CD4-positive, alpha-beta T cell treated with Interleukin-15 for 1 hour (primary cell): ENCODE measurements at regions not wholly inside any gene's neighbourhood (a gene's known extent, or its start where the extent isn't known, plus 50 kb on each side); places are given as distances from the start of the nearest gene placed in this dataset.

ENCODE experiments used
- DNase-seq: peaks from one replicate; pipeline ENCODE4 v3.0.0-alpha.2; 2020

DNA sequence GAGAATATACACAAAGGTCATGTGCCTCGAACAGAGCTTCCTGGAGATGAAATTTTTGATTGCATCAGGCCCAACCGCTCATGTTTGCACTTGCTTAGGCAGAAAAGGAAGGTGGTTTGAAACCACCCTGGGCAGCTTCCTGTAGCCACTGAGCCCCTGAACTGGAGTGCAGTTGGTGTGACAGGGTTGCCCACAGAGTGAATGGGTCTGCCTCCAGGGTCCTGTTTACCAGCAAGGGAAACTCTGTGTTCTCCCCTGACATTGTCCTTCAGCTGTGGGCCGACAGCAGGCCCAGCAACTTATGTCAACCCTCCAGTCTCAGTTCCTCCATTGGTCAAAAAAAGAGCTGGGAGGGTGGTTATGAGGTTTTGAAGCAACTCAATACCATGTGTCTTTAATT is 289.6 kb downstream of the KIF4B start:
- DNase-seq = no peak

DNA sequence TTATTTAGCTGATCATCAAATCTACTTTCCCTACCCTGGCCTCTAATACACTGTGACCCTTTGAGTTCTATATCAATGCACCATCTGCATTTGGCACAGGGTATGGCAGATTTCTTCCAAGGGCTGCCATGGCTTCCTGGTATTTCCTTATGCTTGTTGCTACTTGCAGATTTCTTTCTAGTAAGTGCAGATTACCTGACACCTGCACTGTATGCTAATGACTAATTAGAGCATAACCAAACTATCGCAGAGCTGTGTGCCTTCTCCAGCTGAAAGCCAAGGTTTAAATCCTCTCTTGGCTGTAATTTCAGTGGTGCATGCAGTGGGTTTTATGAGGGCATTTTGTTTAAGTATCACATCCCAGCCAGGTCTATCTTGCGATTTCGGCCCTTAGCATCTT is 293.7 kb downstream of the KIF4B start:
- DNase-seq = no peak

DNA sequence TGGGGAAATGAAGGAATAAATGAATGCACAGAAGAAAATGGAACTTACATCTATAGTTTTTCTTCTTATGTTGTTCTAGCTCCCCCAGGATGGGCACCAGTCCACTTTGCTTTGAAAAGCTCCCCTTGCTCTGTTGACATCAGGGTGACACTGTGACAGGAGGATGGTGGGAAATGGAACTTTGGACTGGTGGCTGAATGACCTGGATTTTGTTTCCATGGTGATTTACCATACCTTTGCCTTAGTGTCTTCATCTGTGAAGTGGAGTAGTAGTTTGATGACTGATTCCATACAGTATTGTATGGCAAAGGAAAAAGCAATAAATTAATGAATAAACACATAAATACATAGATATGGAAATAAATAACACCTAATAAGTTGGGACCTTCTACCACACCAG is 294.7 kb downstream of the KIF4B start:
- no peak for DNase-seq

DNA sequence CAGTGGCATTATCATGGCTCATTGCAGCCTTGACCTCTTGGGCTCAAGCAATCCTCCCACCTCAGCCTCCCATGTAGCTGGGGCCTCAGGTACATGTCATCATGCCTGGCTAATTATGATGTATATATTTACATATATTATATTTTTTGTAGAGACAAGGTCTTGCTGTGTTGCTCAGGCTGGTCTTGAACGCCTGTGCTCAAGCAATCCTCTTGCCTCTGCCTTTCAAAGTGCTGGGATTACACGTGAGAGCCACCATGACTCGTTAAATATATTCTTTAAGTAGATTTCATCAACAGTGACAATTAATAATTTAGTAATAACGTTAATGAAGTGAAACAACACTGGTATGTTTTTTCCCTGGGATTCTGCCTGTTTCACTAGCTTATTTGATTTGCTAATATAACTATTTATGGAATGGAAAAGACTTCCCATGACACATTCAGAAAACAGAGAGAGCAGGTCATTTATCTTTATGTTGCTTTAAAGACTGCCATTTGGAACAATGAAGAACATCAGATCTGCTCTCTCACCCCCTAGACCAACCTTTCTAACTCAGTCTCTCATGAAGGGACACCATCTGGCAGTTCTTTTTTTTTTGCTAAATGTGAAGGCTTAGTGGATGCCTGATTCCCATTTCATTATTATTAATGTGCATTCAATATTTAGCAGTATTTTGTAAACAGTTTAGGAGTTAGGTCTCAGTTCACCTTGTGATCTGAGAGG is 295.6 kb downstream of the KIF4B start:
- DNase-seq = no peak

DNA sequence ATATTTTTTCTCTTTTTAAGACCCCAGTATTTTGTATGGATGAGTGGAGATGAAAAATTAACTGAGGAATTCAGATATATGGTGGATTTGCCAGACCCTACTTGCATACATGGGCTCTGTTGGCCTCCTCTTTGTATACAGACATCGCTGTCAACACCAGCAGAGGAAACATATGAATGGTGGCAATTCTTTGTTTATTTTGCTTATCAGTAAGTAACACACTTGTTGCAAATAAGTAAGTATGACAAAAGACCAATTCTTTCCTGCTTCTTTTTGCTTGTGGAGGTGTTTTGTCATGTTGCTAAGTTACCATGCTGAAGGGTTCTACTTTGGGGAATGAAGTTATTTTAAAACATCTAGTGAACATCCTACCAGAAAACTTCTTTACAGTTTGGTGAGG is 298.2 kb downstream of the KIF4B start:
- DNase-seq = no peak

DNA sequence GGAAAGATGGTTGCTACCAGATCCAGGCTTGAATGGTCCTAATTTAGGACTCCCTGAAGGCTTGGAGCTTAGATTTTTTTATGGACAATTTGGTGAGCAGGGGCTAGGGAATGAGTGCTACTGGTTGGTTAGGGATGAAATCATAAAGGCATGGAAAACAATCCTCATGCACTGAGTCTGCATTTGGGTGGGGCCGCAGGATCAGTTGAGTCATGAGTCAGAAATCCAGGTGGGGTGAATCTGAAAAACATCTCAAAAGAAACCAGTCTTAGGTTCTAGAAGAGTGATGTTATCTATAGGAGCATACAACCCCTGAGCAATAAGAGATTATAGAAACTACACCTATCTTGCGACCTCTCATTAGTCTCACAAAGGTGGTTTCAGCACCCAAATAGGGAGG is 300.0 kb downstream of the KIF4B start:
- DNase-seq = no peak

DNA sequence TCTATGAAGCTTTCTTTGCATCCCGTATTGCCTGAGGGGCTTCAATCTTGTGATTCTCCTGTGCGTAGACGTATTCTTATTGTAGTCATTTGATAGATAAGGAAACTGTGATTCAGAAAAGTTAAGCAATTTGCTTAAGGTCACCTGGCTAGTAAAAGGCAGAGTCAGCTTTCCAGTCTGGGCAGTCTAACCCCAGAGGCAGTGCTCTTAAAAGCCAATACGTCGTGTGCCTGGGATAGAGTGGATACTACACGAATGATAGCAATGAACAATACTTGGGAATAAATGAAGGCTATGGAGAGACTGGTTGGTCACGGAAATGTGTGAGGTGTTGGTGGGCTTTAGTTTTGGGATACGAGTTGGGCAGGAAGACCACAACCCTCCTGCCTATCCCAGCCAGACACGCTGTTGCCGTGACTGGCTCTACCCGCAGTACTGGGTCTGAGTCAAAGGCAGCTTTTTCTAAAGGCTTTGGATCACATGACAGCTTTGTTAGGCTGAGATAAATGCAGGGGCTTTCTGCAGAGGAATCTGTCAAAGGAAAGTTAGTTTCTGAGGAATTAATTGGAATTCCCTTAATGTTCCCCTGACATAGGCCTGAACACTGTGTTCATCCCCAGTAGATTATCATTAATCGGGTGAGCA is 302.6 kb downstream of the KIF4B start:
- DNase-seq = no peak

DNA sequence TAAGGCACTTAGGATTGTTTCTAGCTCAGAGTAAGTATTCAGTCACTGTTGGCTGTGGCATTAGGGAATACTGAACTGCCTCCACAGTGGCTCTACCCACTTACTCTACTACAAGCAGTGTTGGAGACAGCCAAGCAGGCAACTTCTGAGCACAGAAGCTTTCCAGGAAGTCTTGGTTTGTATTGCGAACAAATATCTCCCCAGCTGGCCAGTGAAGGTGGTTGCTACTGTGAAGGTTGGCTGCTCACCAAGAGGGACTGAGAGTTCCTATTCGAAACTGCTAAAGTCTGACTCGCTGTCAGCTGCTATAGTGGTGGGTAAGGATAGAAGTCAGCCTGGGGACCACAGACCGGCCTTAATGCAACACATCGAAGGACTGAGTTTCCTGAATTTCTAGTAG is 319.1 kb downstream of the KIF4B start:
- no peak for DNase-seq

DNA sequence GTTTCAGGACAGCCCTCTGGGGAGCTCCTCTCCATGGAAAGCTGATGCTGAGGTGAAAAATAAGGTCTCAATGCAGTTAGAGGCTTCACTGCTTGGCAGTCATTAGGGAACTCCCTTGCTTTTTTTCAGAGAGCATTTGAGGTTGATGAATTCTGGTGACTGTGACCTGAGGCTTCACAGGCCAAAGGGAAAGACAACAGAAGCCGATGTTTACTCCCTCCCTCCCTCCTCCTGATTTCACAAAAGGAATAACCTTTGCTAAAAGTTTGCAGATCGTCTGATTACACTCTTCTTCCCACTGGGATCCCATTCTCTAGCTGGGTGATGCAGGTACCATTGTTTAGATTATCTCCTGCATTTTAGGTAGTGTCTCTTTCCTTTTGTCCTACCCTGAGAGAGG is 329.4 kb downstream of the KIF4B start:
- DNase-seq = no peak

DNA sequence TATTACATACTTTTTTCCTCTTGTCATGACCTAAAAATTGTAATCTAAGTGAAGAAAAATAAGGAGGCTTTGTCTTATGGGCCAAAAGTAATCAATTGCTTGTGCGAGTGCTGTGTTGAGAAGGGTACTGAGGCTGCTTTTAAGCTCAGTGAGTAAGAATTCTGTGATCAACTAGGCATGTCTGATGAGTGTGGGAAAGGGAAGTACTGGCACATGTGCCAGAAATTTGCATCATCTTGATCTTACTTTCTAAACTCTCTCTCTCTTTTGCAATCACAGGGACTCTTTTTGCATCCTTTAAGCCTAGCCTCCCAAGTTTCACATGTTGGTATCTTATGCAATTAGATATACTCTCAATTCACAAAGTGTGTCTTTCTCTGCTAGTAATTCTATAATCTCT is 329.9 kb downstream of the KIF4B start:
- DNase-seq = no peak

DNA sequence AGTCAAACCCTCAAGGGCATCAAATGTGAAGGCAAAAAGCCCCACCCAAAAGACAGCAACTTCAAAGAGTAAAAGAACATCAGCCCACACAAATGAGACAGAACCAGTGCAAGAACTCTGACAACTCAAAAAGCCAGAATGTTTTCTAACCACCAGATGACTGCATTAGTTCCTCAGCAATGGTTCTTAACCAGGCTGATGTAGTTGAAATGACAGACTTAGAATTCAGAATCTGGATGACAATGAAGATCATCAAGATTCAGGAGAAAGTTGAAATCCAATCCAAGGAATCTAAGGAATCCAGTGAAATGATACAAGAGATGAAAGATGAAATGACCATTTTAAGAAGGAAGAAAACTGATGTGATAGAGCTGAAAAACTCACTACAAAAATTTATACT is 339.7 kb downstream of the KIF4B start:
- no peak for DNase-seq

DNA sequence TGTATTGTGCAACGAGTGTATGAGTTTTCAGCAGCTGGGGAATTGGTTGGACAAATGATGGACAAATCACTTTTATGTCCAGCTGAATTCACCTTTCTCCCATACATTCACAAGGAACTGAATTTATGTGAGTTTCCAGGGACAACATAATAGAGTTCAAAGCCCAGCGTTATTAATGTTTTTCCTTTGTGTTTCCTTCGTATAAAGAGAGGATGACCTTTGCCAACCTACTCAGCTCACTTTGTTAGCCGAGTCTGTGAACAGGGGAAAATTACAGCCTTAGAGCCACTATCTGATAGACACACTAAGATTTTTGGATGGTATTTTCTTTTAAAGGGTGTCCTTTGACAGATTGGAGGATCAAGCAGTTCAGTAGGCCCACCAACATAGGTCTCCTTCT is 352.5 kb downstream of the KIF4B start:
- no peak for DNase-seq

DNA sequence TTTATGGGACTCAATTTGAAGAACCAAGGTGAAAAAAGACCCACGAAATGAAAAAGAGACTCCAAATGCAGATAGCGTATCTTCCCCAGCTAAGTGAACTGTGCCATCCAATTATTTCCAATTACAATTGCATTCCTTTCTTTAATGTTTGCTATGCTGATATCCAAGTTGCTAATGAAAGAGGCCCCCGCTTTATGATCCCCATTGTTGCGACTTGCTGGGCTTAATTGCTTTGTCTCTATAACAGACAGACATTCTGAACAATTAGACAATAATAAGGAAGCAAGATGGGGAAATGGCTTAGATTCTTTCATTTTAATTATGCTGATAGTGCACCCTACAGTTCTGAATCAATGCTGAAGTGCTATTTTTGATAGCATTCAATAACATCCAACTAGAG is 354.3 kb downstream of the KIF4B start:
- DNase-seq = no peak

DNA sequence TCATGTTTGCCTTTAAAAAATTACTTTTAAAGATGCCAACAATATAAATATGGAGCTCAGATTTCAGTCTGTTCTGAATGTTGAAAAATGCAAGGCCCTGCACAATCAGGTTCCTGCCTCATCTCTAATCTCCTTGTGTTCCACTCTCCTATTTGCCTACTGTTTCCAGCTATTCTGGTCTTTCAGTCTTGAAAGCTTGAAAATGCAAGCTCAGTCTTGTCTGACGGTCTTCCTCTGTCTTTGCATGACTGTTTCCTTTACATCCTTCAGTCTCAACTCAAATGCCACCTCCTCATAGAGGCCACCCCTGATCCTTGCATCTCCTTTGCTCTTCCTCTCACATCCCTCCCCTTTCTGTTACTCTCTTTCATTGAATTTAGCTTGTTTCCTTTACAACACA is 354.9 kb downstream of the KIF4B start:
- no peak for DNase-seq

DNA sequence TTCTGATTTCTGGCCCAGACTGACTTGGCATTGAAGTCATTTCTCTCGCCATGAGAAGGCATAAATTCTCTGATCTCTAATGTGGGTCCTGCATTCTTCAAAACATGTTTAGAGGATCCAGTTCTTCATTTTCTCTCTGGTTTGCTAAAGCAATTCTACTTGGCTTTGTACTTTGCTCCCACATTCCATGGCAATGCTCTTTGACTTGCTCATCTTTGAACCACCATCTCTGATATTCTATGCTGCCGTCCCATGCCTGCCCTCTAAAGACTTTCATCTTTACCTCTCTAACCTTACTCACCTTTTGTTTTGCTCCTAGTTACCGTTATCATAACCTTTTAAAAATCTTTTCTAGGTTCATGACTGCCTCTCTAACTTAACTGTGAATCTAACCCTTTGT is 366.9 kb downstream of the KIF4B start:
- no peak for DNase-seq

DNA sequence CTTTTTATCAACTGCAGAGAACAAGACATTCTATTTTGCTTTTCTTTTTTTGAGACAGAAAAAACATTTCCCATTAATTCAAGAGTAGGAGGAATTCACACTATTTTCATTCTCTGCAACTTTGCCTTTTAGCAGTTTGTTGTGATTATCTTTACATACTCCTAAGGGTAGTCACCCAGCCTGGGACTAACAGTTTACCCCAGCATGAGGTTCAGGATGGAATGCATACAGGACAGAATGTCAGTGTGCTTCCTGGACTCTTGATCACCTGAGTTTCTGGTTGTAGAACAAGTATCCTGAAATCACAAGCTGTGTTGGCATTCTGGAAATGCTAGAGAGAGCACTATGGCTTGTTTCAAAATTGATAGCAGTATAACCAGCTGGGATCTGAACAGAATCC is 368.1 kb downstream of the KIF4B start:
- DNase-seq = no peak

DNA sequence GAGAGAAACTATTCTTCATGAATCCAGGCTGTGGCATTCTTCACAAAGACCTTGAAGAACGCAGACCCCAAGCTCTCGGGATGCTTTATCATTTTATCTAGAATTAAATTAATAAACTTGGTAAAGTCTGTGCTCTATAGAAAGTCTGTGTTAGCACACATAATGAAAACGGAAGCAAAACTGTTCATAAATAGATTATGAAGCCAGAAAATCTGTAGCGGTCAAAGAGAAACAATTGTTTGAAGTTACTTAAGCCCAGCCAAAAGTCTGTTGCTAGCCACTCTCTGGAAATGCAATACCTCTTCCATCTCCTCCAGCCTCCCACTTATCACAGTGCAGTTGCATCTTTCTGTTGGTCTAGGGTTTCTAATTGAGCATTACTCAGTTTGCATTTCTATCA is 375.9 kb downstream of the KIF4B start:
- no peak for DNase-seq

DNA sequence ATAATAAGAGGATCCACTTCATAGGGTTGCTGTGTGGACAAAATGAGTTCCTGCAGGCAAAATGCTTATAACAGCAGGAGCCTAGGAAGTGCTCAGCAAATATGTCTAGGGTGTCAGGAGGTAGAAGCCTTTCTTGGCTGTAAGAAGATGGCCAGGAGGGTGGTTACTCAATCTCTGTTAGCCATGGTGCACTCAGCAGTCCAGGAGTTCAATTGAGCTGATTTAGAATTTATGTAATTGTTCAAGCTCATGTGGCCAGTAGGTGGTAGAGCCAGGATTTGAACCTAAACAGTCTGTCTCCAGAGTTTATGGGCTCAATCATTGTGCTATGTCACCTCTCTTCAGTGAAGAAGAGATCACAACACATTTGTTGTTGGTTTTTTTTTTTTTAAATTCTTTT is 381.2 kb downstream of the KIF4B start:
- DNase-seq = no peak

DNA sequence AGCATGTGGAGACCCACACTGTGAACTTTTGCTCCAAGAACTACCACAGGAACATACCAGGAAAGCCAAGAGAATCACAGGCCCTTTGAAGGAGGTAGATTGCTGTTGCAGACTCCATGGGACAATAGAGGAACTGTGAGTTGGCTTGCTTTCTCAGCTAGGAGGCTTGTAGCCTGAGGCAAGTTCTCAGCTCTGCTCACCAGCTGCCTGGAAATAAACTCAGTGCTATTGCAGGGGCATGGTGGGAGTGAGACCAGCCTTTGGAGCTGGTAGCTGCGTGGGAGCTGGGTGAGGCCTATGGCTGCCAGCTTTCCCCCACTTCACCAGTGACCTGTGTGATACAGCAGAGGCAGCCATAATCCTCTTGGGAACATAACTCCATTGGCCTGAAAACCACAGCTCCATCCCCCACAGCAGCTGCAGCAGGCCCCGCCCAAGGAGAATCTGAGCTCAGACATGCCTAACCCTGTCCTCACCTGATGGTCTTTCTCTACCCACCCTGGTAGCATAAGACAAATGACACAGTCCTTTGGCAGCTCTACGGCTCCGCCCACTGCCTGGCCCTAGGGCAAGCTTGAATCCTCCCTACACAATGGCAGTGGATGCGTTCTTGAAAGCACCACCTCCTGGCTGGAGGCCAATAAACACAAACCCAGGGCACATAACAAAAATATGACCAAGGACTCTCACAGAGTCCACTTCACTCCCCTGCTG is 389.5 kb downstream of the KIF4B start:
- no peak for DNase-seq

DNA sequence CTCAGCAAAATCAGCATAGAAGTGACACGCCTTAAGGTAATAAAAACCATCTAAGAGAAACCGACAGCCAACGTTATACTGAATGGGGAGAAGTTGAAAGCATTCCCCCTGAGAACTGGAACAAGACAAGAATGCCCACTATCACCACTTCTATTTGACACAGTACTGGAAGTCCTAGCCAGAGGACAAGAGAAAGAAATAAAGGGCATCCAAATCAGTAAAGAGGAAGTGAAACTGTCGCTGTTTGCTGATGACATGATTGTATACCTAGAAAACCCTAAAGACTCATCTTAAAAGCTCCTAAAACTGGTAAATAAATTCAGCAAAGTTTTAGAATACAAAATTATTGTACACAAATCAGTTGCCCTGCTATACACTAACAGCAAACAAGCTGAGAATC is 393.3 kb downstream of the KIF4B start:
- no peak for DNase-seq

DNA sequence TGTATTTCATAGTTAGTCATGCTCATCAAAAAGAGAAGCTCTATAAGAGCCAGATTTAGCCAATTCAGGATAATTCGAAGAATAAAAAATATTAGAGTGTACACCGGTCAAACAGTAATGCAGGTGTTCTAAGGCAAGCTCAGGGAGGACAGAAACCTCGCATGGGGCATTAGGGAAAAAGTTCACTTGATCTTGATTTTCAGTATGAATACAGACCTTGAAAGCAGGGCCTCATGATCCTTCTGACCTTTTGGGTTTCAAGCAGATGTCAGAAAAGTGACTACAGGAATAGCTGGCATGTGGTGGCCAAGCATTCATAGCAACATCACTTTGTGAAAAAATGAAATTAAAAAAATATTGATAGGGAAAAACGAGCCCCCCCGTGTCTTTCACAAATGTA is 394.9 kb downstream of the KIF4B start:
- no peak for DNase-seq

DNA sequence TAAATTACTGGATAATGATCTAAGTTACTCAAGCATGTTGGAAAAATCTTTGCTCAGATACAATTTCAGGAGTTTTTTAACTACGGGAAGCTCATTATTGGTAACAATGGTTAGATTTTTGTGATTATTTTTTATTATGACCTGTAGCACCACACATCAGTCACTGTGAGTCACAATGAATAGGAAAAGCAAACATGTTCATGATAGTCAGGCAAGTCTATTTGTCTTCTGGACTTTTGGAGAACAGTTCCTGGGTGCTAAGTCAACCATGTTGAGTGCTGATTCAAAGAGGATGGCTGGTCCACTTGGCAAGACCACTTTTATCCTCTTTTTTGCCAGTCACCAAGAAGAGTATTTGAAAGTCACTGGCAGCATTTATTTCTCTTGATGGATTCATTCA is 403.2 kb downstream of the KIF4B start:
- no peak for DNase-seq

DNA sequence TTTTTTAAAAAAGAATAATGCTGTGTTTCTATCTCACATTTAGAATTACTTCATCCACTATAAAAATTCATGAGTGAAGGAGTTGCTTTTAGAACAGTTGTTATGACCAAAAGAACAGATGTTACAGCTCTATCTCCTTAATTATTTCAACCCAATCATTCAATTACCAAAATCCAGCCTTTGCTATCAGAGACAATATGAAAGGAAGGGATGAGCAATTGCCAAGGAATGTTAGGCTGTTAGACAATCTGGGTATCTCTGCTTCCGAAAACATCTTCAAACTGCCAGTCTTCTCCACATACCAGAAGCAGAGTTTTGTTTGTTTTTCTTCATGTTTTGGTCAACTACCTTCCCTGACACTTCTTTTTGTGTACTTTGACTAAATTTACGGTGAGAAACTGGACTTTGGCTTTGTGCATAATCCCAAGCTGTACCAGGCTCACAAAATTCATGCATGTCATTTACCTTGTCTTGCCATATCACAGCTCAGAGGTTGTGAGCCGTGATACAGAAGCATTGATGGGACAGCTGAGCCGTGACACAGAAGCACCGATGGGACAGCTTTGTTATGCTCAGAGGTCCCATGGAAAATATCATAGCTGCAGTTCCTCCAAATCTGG is 405.5 kb downstream of the KIF4B start:
- no peak for DNase-seq

DNA sequence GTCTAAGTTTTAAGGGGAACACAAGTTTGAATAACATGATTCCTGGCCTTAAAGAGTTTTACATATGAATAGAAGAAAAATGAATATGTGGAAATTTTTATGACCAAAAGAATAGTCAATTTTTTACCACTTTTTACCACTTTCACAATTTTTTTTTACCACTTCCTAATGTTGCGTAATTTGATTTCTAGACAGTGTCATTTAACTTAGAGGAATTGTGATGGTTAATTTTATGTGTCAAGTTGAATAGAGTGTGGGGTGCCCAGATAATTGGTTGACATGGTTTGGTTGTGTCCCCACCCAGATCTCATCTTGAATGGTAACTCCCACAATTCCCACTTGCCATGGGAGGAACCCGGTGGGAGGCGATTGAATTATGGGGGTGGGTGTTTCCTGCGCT is 416.6 kb downstream of the KIF4B start:
- no peak for DNase-seq
